Activated naive CD8-positive, alpha-beta T cell treated with anti-CD3 and anti-CD28 coated beads, Interleukin-2, amount 50 U/mL, for 24 hours (primary cell): ENCODE measurements at regions not wholly inside any gene's neighbourhood (a gene's known extent, or its start where the extent isn't known, plus 50 kb on each side); places are given as distances from the start of the nearest gene placed in this dataset.

ENCODE experiments used
- ATAC-seq: fragments of 150-1000 bp; cut with Tn5 transposase; one replicate; pipeline ENCODE4 v1.10.0; 2021
- DNase-seq: peaks from one replicate; pipeline ENCODE4 v3.0.0; 2021
- H3K27ac Mint-ChIP-seq: one replicate; pipeline ENCODE4 v1.8.0; 2021; ENCODE audit warnings: mild to moderate bottlenecking, mixed read lengths
- H3K27me3 Mint-ChIP-seq: one replicate; pipeline ENCODE4 v1.8.0; 2021; ENCODE audit warnings: mixed read lengths
- H3K36me3 Mint-ChIP-seq: one replicate; pipeline ENCODE4 v1.8.0; 2021; ENCODE audit warnings: low read depth, mixed read lengths
- H3K4me1 Mint-ChIP-seq: one replicate; pipeline ENCODE4 v1.8.0; 2021; ENCODE audit warnings: mixed read lengths
- H3K4me3 Mint-ChIP-seq: one replicate; pipeline ENCODE4 v1.8.0; 2021; ENCODE audit warnings: mild to moderate bottlenecking, moderate library complexity, mixed read lengths
- H3K9me3 Mint-ChIP-seq: one replicate; pipeline ENCODE4 v1.8.0; 2021; ENCODE audit warnings: mixed read lengths

- no peaks in the 10 kb centered on the region for H3K9me3 Mint-ChIP-seq
These were observed 82.2 kb upstream of the CDH4 start for GRCh38 chr20:61169874-61170273.

GRCh38 chr20:61170496-61171320 is 81.4 kb upstream of the CDH4 start:
- Mint-ChIP-seq H3K27ac (no peak overlapping the region), H3K36me3 (no peaks in the 10 kb centered on the region), H3K27me3 (peaks cover 2% of the 10 kb centered on the region), H3K4me1 (no peaks in the 10 kb centered on the region), H3K9me3 (no peaks in the 10 kb centered on the region), H3K4me3 (no peak overlapping the region)
- no peak for DNase-seq
- no peak for ATAC-seq

More at GRCh38 chr20:61169874-61170273, 82.2 kb upstream of the CDH4 start:
- no peaks in the 10 kb centered on the region for H3K4me1 Mint-ChIP-seq
- no peak overlapping the region for H3K27ac Mint-ChIP-seq
- no peaks in the 10 kb centered on the region for H3K36me3 Mint-ChIP-seq
- no peak overlapping the region for H3K4me3 Mint-ChIP-seq
- DNase-seq, result no peak
- no peak for ATAC-seq
- H3K27me3 Mint-ChIP-seq, result peaks cover 2% of the 10 kb centered on the region

- Mint-ChIP-seq H3K27me3 (no peaks in the 10 kb centered on the region), H3K9me3 (no peaks in the 10 kb centered on the region), H3K27ac (no peak overlapping the region), H3K4me1 (no peaks in the 10 kb centered on the region), H3K36me3 (no peaks in the 10 kb centered on the region), H3K4me3 (no peak overlapping the region)
- ATAC-seq (no peak), DNase-seq (no peak)
These were observed 78.8 kb upstream of the CDH4 start for GRCh38 chr20:61173267-61173666.

DNA sequence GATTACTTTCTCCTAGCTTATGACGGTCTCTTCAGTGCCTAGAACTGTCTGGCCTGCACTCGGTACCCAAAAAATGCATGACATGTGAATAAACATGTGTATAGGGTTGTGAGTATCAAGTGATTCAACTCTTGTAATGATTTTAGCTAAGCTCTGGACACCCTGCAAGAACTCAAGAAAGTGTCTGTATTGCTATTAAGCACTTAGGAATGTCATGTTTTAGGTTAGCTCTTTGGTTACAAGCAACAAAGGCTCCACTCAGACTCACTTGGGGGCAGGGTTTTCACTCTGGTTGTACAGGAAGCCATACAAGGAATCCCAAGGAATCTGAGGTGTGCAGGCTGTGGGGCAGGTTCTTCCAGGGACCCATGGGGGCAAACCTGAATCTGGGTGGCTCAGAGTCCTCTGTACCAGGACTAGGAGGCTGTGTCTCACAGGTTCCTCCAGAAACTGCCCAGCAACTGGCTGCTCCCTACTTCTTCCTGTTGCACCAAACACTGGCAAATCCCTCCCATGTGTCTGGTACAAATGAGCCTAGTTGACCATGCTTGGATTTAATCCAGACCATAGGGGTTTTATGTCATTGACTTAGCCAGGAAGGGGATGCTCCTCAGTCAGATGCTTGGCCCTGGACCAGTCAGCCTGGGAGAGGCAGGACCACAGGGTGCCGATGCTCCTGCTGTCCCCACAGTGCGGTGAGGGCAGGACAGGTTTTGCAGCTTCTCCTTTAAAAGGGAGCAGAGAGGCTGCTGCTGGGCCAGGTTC is 77.9 kb upstream of the CDH4 start:
- no peak overlapping the region for H3K4me3 Mint-ChIP-seq
- H3K27ac Mint-ChIP-seq, result no peak overlapping the region
- H3K36me3 Mint-ChIP-seq, result no peaks in the 10 kb centered on the region
- no peaks in the 10 kb centered on the region for H3K27me3 Mint-ChIP-seq
- no peaks in the 10 kb centered on the region for H3K4me1 Mint-ChIP-seq
- no peak for DNase-seq
- ATAC-seq, result no peak
- no peaks in the 10 kb centered on the region for H3K9me3 Mint-ChIP-seq

GRCh38 chr20:61176874-61177273 is 75.2 kb upstream of the CDH4 start:
- Mint-ChIP-seq H3K4me1 (no peaks in the 10 kb centered on the region), H3K4me3 (no peak overlapping the region), H3K9me3 (no peaks in the 10 kb centered on the region), H3K27me3 (no peaks in the 10 kb centered on the region), H3K27ac (no peak overlapping the region), H3K36me3 (no peaks in the 10 kb centered on the region)
- DNase-seq, result no peak
- no peak for ATAC-seq

DNA sequence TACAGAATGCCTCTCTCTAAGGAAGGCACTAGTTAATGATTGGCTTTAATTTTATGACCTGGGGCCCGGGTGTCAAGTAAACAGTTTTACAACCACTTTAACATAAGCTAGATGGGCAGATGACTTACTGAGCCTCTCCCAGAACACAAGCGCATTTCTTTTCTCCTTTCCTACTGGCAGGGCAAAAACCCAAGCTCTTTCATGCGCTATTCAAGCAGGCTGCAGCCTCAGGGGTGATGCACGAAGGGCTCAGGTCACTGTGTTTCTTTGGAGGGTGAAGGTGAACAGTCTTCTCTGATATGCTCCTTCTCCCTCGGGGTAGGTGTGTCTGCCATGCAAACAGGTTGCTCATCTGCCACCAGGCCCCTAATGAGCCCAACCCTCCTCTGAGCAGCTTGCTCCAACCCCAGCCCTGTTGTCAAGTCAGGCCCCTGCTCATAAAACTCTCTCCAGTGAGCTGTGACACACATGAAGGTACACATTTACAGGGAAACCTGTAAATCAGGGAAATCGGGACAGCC is 73.5 kb upstream of the CDH4 start:
- H3K9me3 Mint-ChIP-seq, result no peaks in the 10 kb centered on the region
- no peaks in the 10 kb centered on the region for H3K4me1 Mint-ChIP-seq
- H3K27ac Mint-ChIP-seq, result no peak overlapping the region
- ATAC-seq (no peak), DNase-seq (no peak)
- H3K36me3 Mint-ChIP-seq, result no peaks in the 10 kb centered on the region
- no peaks in the 10 kb centered on the region for H3K27me3 Mint-ChIP-seq
- H3K4me3 Mint-ChIP-seq, result no peak overlapping the region

- Mint-ChIP-seq H3K27me3 (no peaks in the 10 kb centered on the region), H3K36me3 (no peaks in the 10 kb centered on the region), H3K9me3 (no peaks in the 10 kb centered on the region), H3K4me1 (no peaks in the 10 kb centered on the region), H3K27ac (no peak overlapping the region), H3K4me3 (no peak overlapping the region)
- DNase-seq, result no peak
- no peak for ATAC-seq
These were observed 67.9 kb upstream of the CDH4 start for GRCh38 chr20:61184194-61184593.

DNA sequence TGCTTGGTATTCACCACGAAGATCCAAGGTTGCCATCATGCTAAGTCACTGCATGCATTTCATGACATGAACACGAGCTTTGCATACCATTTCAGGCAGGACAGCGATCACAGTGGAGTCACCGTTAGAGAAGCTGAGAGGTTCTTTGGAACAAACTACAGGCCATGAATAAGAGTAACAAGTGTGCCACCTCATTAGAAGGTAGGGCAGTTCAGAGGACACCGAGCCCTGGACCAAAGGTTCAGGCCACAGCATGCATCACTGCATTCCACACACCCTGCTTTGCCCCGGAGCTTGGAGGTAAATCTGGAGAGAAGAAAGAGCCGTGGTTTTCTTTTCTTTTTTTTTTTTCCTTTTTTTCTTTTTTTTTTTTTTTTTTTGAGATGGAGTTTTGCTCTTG is 66.9 kb upstream of the CDH4 start:
- Mint-ChIP-seq H3K36me3 (no peaks in the 10 kb centered on the region), H3K4me3 (no peak overlapping the region), H3K9me3 (no peaks in the 10 kb centered on the region), H3K27ac (no peak overlapping the region), H3K27me3 (no peaks in the 10 kb centered on the region), H3K4me1 (no peaks in the 10 kb centered on the region)
- no peak for DNase-seq
- ATAC-seq, result no peak

GRCh38 chr20:61185841-61186601 is 66.0 kb upstream of the CDH4 start:
- Mint-ChIP-seq H3K36me3 (no peaks in the 10 kb centered on the region), H3K27ac (no peak overlapping the region), H3K4me1 (no peaks in the 10 kb centered on the region), H3K9me3 (no peaks in the 10 kb centered on the region), H3K27me3 (no peaks in the 10 kb centered on the region), H3K4me3 (no peak overlapping the region)
- ATAC-seq, result no peak
- DNase-seq, result no peak

GRCh38 chr20:61186771-61187472 is 65.1 kb upstream of the CDH4 start:
- H3K27ac Mint-ChIP-seq, result no peak overlapping the region
- no peaks in the 10 kb centered on the region for H3K27me3 Mint-ChIP-seq
- DNase-seq (no peak), ATAC-seq (no peak)
- no peaks in the 10 kb centered on the region for H3K36me3 Mint-ChIP-seq
- no peaks in the 10 kb centered on the region for H3K4me1 Mint-ChIP-seq
- H3K9me3 Mint-ChIP-seq, result no peaks in the 10 kb centered on the region
- no peak overlapping the region for H3K4me3 Mint-ChIP-seq

GRCh38 chr20:61189534-61189933 is 62.5 kb upstream of the CDH4 start:
- Mint-ChIP-seq H3K27ac (no peak overlapping the region), H3K4me1 (no peaks in the 10 kb centered on the region)

DNA sequence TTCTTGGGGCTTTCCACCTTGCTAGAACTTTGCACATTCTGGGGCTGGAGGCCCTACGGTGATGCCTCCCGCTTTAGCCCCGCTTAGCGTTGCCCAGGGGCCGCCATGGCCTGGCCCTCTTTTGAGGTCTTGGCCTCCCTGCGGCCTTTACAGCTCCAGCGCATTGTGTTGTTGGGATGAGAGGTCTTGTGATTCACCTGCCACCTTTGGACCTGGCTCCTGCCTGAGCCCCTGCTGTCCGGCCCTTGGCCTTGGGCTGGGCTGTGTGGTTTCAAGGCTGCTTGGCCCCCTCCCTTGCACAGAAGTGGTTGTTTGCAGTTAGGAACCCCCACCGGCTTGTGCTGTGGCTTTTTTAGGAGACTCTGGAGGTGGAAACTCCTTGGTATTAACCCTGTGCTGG is 61.0 kb upstream of the CDH4 start:
- no peak for ATAC-seq
- no peak for DNase-seq
- peaks cover 3% of the 10 kb centered on the region for H3K27me3 Mint-ChIP-seq
- no peaks in the 10 kb centered on the region for H3K36me3 Mint-ChIP-seq
- no peak overlapping the region for H3K27ac Mint-ChIP-seq
- H3K4me1 Mint-ChIP-seq, result no peaks in the 10 kb centered on the region
- H3K9me3 Mint-ChIP-seq, result no peaks in the 10 kb centered on the region
- H3K4me3 Mint-ChIP-seq, result no peak overlapping the region

More at GRCh38 chr20:61189534-61189933, 62.5 kb upstream of the CDH4 start:
- Mint-ChIP-seq H3K27me3 (peaks cover 3% of the 10 kb centered on the region), H3K36me3 (no peaks in the 10 kb centered on the region), H3K4me3 (no peak overlapping the region), H3K9me3 (no peaks in the 10 kb centered on the region)
- ATAC-seq (no peak), DNase-seq (no peak)

DNA sequence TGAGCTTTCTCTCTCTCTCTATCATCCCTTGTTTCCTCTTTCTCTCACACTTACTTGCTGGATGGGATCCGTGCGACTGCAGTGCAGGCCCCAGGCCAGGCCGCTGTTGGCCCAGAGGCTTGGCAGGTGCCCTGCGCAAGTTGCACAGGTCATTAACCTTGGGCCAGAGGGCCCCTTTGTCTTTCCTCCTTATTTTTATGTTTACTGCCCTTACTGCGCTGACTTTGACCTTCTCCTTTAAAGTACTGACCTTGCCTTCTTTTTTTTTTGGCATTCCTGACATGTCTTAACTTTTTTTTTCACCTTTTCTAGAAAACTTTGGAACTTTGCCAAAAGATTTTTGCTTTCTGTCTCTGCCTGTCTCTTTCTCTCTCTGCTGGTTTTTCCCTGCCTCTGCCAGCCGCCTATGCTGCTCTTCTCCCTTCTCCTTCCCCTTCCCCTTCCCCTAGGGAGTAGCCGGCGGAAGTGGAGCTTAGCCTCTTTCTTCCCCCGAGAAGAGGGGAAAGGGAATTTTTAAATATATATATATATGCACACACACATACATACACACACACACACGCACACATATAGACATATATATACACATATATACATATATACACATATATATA is 59.6 kb upstream of the CDH4 start:
- H3K9me3 Mint-ChIP-seq, result no peaks in the 10 kb centered on the region
- ATAC-seq (no peak), DNase-seq (no peak)
- H3K4me1 Mint-ChIP-seq, result no peaks in the 10 kb centered on the region
- H3K36me3 Mint-ChIP-seq, result no peaks in the 10 kb centered on the region
- H3K27me3 Mint-ChIP-seq, result peaks cover 3% of the 10 kb centered on the region
- no peak overlapping the region for H3K4me3 Mint-ChIP-seq
- H3K27ac Mint-ChIP-seq, result no peak overlapping the region

- no peaks in the 10 kb centered on the region for H3K36me3 Mint-ChIP-seq
- peaks cover 3% of the 10 kb centered on the region for H3K27me3 Mint-ChIP-seq
- no peak overlapping the region for H3K4me3 Mint-ChIP-seq
- no peaks in the 10 kb centered on the region for H3K4me1 Mint-ChIP-seq
- H3K27ac Mint-ChIP-seq, result no peak overlapping the region
- H3K9me3 Mint-ChIP-seq, result no peaks in the 10 kb centered on the region
- ATAC-seq, result no peak
- DNase-seq, result no peak
These were observed 58.9 kb upstream of the CDH4 start for GRCh38 chr20:61193164-61193563.
